Suppressor macrophage treated with lipopolysaccharide for 4 hours (primary cell): ENCODE measurements at regions not wholly inside any gene's neighbourhood (a gene's known extent, or its start where the extent isn't known, plus 50 kb on each side); places are given as distances from the start of the nearest gene placed in this dataset.

Experiments used
- DNase-seq: peaks from one replicate; pipeline ENCODE4 v3.0.0-alpha.2; 2020

GRCh38 chr13:78845656-78846365 is 186.9 kb upstream of the OBI1 start:
- peak; percentile 63 for DNase-seq

DNA sequence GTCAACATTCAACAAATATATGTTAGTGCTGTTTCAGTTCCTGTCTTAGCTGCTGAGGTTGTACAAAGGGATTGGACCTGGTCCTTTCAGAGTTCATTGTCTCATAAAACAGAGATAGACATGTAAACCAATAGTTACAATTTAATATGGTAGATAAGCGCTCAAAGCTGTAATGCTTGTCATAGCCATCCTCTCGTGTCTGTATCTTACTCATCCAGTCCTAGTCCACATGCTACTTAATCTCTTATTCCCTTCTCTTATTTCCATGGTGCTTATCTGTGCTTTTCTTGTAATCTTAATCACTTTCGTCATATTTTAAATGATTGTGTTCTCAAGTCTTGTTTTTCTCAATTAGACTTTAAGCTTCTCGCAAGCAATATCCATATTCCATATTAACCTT is 185.2 kb upstream of the OBI1 start:
- DNase-seq, result no peak

GRCh38 chr13:78841358-78841963 is 182.5 kb upstream of the OBI1 start:
- DNase-seq, result no peak

DNA sequence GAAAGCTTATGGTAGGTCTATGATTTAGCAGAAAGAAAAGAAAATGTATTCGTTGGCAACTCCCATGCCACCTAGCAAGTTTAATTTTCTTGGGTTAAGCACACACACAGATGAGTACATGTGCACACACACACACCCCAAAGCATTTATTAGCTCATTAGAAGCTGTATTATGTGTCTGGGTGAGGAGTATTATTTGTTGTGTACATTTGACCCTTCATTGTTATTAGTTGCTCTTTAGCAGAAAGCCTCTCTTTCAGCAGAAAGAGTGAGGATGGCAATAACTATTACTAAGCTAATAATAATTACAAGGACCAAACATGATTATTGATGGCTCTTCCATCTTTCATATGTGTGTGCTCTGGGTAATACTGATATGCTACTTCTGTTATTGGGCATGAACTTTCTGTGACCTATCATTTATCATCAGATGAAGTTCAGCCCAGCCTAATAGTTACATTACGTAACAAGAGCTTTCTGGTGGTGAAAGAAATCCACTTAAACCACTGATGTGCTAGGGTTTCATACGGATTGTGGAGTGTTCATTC is 177.4 kb upstream of the OBI1 start:
- DNase-seq, result no peak

GRCh38 chr13:78832461-78832860 is 173.5 kb upstream of the OBI1 start:
- DNase-seq, result no peak

- no peak for DNase-seq
Observed at GRCh38 chr13:78830508-78830907, 171.6 kb upstream of the OBI1 start.

GRCh38 chr13:78829821-78830220 is 170.9 kb upstream of the OBI1 start:
- DNase-seq, result no peak

- DNase-seq, result no peak
Observed at GRCh38 chr13:78827471-78827870, 168.5 kb upstream of the OBI1 start.

- no peak for DNase-seq
Observed at GRCh38 chr13:78826936-78827335, 168.0 kb upstream of the OBI1 start.

DNA sequence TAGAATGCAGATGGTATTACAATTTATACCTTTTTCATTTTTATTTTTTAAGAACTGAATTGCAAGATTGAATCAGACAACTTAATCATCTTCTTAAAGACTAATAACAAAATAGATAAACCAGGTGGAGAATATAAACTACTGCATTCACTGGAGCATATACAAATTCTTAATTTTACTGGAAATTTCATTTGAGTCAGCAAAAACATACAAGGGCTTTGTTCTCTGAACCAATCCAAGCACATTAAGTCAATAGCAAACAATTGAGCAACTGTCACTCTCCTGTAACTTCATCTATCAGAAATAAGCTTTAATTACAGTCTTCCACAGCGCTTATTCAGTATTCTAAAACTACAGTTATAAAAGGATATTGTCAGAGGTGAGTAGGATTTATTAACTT is 167.4 kb upstream of the OBI1 start:
- DNase-seq, result no peak

DNA sequence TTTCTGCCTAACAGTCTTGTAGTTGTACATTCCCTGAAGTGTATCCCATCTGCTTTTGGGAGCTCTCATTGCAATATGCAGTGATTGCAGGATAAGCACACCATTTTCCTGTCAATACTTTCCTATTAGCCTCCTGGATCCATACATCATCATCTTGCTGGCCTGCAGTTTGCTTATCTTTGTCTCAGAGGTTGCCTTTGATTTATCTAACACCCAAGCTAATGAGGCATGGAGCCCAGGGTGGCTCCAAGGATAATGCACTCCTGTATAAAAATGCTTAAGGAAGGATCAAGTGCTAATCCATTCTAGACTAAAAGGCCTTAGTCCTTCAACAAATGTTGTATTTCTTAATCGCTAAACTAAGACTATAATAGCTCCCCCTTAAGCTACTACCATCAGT is 161.6 kb upstream of the OBI1 start:
- DNase-seq, result no peak

DNA sequence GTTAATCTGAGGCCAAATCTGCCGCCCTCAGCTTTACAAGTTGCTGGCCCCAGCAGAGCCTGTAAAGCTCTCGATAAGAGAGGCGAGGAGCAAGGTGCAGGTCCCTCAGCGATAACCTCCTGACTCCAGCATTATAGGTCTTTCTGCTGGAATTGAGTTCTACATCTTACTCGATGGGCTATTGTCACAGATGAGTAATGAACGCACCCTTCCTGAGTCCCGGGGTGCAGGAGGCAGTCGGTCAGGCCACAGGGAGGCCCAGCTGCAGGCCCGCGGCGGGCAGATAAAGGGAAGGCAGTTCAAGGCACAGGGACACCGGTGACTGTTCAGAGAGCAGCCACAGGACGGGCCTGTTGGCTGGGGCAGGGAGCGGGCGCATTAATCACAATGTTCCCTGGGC is 157.6 kb upstream of the OBI1 start:
- no peak for DNase-seq

- no peak for DNase-seq
Observed at GRCh38 chr13:78816154-78816553, 157.2 kb upstream of the OBI1 start.

DNA sequence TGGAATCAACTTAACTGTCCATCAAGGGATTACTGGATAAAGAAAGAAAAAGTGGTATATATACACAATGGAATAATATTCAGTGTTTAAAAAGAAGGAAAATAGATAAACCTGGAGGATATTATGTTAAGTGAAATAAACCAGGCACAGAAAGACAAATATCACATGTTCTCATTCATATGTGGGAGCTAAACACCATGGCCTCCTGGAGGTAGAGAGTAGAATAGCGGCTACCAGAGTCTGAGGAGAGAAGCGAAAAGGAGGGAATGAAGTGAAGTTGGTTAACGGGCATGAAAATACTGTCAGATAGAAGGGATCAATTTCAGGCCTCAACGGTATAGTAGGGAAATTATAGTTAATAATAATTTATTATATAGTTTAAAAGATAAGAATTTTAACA is 147.5 kb upstream of the OBI1 start:
- DNase-seq, result no peak

GRCh38 chr13:78802912-78803311 is 144.0 kb upstream of the OBI1 start:
- no peak for DNase-seq

DNA sequence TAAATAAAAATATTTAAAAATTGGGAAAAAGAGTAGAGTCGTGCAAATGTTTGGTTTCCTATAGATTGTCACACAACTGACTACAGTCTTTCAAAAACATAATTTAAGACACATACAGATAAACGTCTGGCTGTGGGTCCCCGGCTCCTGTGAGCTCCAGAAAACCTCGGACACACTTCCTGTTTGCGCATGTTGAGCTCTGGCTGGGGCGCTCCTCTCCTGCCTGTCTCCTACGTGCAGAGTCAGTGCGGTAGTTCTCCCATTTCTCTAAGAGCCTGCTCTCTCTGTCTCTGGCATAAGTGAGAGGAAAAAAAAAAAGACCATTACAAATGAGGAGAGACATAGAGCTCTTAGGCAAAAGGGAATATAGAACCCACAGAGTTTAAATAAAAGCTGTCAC is 128.2 kb upstream of the OBI1 start:
- peak; percentile 8 for DNase-seq

DNA sequence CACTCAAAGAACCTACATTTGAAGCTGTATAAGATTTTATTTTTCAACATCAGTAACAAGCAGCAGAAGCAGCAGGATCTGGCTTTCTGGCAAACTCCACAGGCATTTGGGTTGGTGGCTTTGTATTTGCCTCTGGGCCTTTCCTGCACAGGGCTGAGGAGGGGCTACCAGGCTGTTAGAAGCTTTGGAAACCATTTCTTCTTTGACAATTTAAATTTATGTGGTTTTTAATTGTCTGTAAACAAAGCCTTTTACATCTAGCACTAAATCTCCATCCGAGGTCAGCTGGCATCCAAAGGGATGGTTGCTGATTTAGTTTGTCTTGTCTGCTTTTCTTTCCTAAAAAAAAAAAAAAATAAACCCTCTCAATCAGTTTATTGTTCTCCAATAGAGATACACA is 127.5 kb upstream of the OBI1 start:
- no peak for DNase-seq

GRCh38 chr13:78785764-78786163 is 126.8 kb upstream of the OBI1 start:
- no peak for DNase-seq

DNA sequence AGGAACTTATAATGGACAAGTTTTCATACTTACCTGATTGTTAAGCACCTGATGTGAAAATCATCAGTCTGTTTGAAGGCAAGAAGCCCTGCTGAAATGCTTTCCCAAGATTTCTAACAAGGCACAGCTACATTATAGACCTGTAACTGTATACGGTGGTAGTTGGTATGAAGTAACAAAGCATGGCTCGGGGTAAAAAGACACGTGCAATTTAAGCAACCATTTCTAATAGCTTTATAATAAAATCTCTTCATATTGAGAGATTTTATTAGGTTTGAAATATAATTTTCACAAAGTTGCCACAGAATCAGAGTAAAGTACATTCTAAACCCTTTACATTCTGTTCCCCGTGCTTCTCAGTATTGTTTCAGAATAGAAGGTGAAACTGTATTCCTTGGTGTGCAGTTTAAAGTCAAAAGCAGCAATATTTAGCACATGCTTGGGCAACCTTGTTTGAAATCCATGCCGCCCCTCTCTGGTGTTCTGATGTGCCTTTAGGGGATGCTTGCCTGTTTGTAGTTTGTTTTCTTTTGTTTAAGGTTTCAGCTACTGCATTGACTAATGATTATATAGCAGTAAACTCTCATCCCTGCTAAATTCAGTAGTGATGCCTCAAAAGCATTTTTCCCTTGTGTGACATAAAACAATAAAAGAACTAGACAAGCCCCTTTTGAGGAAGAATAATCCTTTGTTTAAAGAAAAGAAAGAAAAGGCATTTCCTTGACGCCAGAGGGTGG is 125.2 kb upstream of the OBI1 start:
- DNase-seq, result no peak

DNA sequence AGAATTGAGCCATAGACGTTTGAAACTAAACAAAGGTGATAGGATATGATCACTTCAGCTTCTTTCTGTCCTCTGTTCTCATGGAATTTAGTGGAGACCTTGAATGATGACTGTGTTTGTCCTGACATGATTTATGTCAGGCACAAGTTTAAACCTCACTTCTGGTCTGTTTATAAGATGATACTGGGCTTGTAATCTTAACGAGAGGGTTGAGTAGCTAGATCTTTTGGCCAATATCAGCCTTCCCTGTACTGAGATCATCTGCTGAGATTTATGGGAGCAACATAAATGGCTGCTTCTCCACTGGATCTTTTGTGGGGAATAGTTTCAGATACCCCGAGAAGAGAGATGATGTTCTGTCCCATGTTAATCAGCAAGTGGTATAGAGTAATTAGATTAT is 121.8 kb upstream of the OBI1 start:
- DNase-seq, result no peak

- DNase-seq, result no peak
Observed at GRCh38 chr13:78779608-78780007, 120.7 kb upstream of the OBI1 start.

GRCh38 chr13:78777976-78778375 is 119.0 kb upstream of the OBI1 start:
- no peak for DNase-seq

DNA sequence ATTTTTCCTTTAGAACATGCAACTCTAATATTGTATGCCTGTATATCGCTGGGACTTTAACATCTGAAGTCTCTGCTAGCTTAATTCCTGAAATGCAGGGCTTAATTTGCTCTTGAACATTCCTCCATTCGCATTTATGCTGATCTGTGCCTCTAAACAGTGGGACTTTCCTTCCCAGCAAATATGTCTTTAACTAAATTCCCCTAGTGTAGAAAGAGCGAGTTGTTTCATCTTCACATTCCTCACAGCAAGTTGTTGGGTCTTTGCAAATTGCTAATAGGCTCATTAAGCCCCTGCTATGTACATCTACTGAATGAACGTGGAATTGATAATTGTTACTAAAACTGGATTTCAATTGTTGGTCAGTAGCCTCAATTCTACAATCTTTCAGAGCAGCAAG is 118.4 kb upstream of the OBI1 start:
- DNase-seq, result no peak

GRCh38 chr13:78772933-78773332 is 114.0 kb upstream of the OBI1 start:
- DNase-seq, result no peak
